HEK293 (cell line): ENCODE measurements at regions not wholly inside any gene's neighbourhood (a gene's known extent, or its start where the extent isn't known, plus 50 kb on each side); places are given as distances from the start of the nearest gene placed in this dataset.

Experiments
- CTCF ChIA-PET: fragments of 350-600 bp; formaldehyde crosslinking; extraction: SDS; loops from one replicate; lab custom pipeline; 2021; ENCODE audit warnings: antibody characterized with exemption; lab: Yijun Ruan, JAX
- POLR2A ChIA-PET: fragments of 300-600 bp; formaldehyde crosslinking; extraction: SDS; loops from one replicate; lab custom pipeline; 2020; ENCODE audit warnings: antibody characterized with exemption, inconsistent platforms; lab: Yijun Ruan, JAX
- H3K27ac ChIP-seq: fragments of 200-500 bp; sonication (Bioruptor generic); 2 replicates; pipeline ENCODE4 v1.5.1; 2014; ENCODE audit warnings: low read depth, low read length, control low read depth, inconsistent platforms; ENCODE audit errors: extremely low read depth
- H3K36me3 ChIP-seq, 2 experiments: fragments of 200-500 bp in 1 of 2; sonication (Bioruptor generic) in 1 of 2; 1 replicate in 1 of 2; 2 replicates in 1 of 2; pipeline ENCODE4 v1.5.1; 2014 to 2017; ENCODE audit warnings: inconsistent platforms in 2 of 2, low read length in 2 of 2; ENCODE audit not compliant: control insufficient read depth in 2 of 2, insufficient read depth in 1 of 2
- H3K4me1 ChIP-seq: fragments of 200-500 bp; sonication (Bioruptor generic); 2 replicates; pipeline ENCODE4 v1.5.1; 2014; ENCODE audit warnings: mild to moderate bottlenecking, low read length, inconsistent platforms; ENCODE audit not compliant: control insufficient read depth, insufficient read depth
- H3K4me3 ChIP-seq: 2 replicates; pipeline ENCODE4 v1.5.1; 2011; ENCODE audit warnings: low read depth, mild to moderate bottlenecking, control low read depth, low read length, moderate library complexity
- H3K9me3 ChIP-seq: fragments of 200-500 bp; sonication (Bioruptor generic); 2 replicates; pipeline ENCODE4 v1.5.1; 2014; ENCODE audit warnings: low read depth, low read length, inconsistent platforms; ENCODE audit not compliant: control insufficient read depth, insufficient read depth
- CTCF ChIP-seq: fragments of 450-650 bp; formaldehyde crosslinking; IDR thresholded peaks from 2 replicates; pipeline ENCODE4 v1.5.1; 2016; ENCODE audit warnings: missing biosample characterization, missing genetic modification characterization
- IKZF3 ChIP-seq: fragments of 450-650 bp; IDR thresholded peaks from 2 replicates; pipeline ENCODE4 v1.5.0; 2018; ENCODE audit warnings: missing biosample characterization, mild to moderate bottlenecking, missing genetic modification characterization, moderate library complexity
- INSM2 ChIP-seq: fragments of 450-650 bp; formaldehyde crosslinking; IDR thresholded peaks from 2 replicates; pipeline ENCODE4 v1.5.1; 2016; ENCODE audit warnings: missing biosample characterization, missing genetic modification characterization
- MZF1 ChIP-seq: fragments of 450-650 bp; formaldehyde crosslinking; IDR thresholded peaks from 2 replicates; pipeline ENCODE4 v1.5.1; 2017; ENCODE audit warnings: missing biosample characterization, missing genetic modification characterization, borderline replicate concordance
- OSR2 ChIP-seq: fragments of 450-650 bp; formaldehyde crosslinking; IDR thresholded peaks from 2 replicates; pipeline ENCODE4 v1.5.1; 2016; ENCODE audit warnings: missing biosample characterization, missing genetic modification characterization
- PRDM10 ChIP-seq: fragments of 450-650 bp; formaldehyde crosslinking; IDR thresholded peaks from 2 replicates; pipeline ENCODE4 v1.5.1; 2016; ENCODE audit warnings: missing biosample characterization, missing genetic modification characterization
- ZBTB26 ChIP-seq: fragments of 450-650 bp; formaldehyde crosslinking; optimal IDR thresholded peaks from 2 replicates; pipeline ENCODE3; 2016; ENCODE audit warnings: missing biosample characterization, mild to moderate bottlenecking, missing genetic modification characterization
- ZEB2 ChIP-seq: fragments of 450-650 bp; formaldehyde crosslinking; IDR thresholded peaks from 2 replicates; pipeline ENCODE4 v1.5.1; 2016; ENCODE audit warnings: missing biosample characterization, missing genetic modification characterization
- ZFP3 ChIP-seq: fragments of 450-650 bp; formaldehyde crosslinking; IDR thresholded peaks from 2 replicates; pipeline ENCODE4 v1.5.1; 2016; ENCODE audit warnings: low read depth, missing biosample characterization, missing genetic modification characterization
- ZNF18 ChIP-seq: fragments of 450-650 bp; formaldehyde crosslinking; IDR thresholded peaks from 2 replicates; pipeline ENCODE4 v1.5.1; 2016; ENCODE audit warnings: missing biosample characterization, missing genetic modification characterization
- ZNF449 ChIP-seq: fragments of 450-650 bp; formaldehyde crosslinking; IDR thresholded peaks from 2 replicates; pipeline ENCODE4 v1.5.1; 2017; ENCODE audit warnings: missing biosample characterization, mild to moderate bottlenecking, missing genetic modification characterization, moderate library complexity
- ZNF48 ChIP-seq: fragments of 450-650 bp; formaldehyde crosslinking; IDR thresholded peaks from 2 replicates; pipeline ENCODE4 v1.5.1; 2016; ENCODE audit warnings: missing biosample characterization, missing genetic modification characterization
- ZNF518A ChIP-seq: fragments of 450-650 bp; formaldehyde crosslinking; conservative IDR thresholded peaks from 2 replicates; pipeline ENCODE4 v1.5.1; 2016; ENCODE audit warnings: low read depth, missing biosample characterization, missing genetic modification characterization
- ZNF529 ChIP-seq: fragments of 450-650 bp; formaldehyde crosslinking; IDR thresholded peaks from 2 replicates; pipeline ENCODE4 v1.5.1; 2017; ENCODE audit warnings: missing genetic modification characterization, missing biosample characterization; ENCODE audit not compliant: insufficient replicate concordance

- no peak for TF ChIP-seq INSM2 (tag by site-specific recombination)
- no peak for TF ChIP-seq ZNF518A (tag by site-specific recombination)
- no peak for TF ChIP-seq OSR2 (tag by site-specific recombination)
- no peak for TF ChIP-seq ZNF18
- no peak for TF ChIP-seq ZNF529 (tag by site-specific recombination)
These were observed 157.9 kb upstream of the SLC38A2 start (continued) for GRCh38 chr12:46530373-46531056.

- H3K9me3 ChIP-seq = no peaks in the 10 kb centered on the region
- no peaks in the 10 kb centered on the region for H3K36me3 ChIP-seq
- POLR2A ChIA-PET = no interaction called here
- H3K4me3 ChIP-seq = no peak overlapping the region
- no peaks in the 10 kb centered on the region for H3K4me1 ChIP-seq
- CTCF ChIA-PET = no interaction called here
- no peak overlapping the region for H3K27ac ChIP-seq
- TF ChIP-seq ZNF449 (no peak), PRDM10 (tag by site-specific recombination) (no peak), ZBTB26 (tag by site-specific recombination) (no peak), CTCF (tag by site-specific recombination) (no peak), IKZF3 (tag by site-specific recombination) (no peak), MZF1 (tag by site-specific recombination) (no peak), ZEB2 (tag by site-specific recombination) (no peak), ZFP3 (tag by site-specific recombination) (no peak), ZNF48 (tag by site-specific recombination) (no peak)
These were observed 153.7 kb upstream of the SLC38A2 start for GRCh38 chr12:46526233-46526632.
